Esophagus squamous epithelium (tissue), 4 donors: ENCODE measurements at regions not wholly inside any gene's neighbourhood (a gene's known extent, or its start where the extent isn't known, plus 50 kb on each side); places are given as distances from the start of the nearest gene placed in this dataset.

Experiments used
- POLR2A ChIP-seq, 4 donors: fragments of 450-650 bp; IDR thresholded peaks; one replicate each; pipeline ENCODE4 v1.6.1; 2017; ENCODE audit warnings: antibody characterized with exemption in 4 of 4, mild to moderate bottlenecking in 4 of 4, moderate library complexity in 3 of 4
- TF ChIP-seq, protein P1 (sequence below), 6 experiments: fragments of 450-650 bp in 4 of 6; fragments of 200-600 bp in 2 of 6; sonication (generic) in 2 of 6; IDR thresholded peaks; one replicate each; pipeline ENCODE4 v1.5.1; 2016 to 2019; ENCODE audit warnings: antibody characterized with exemption in 6 of 6, mild to moderate bottlenecking in 4 of 6, moderate library complexity in 4 of 6

- TF ChIP-seq, protein P1, sequence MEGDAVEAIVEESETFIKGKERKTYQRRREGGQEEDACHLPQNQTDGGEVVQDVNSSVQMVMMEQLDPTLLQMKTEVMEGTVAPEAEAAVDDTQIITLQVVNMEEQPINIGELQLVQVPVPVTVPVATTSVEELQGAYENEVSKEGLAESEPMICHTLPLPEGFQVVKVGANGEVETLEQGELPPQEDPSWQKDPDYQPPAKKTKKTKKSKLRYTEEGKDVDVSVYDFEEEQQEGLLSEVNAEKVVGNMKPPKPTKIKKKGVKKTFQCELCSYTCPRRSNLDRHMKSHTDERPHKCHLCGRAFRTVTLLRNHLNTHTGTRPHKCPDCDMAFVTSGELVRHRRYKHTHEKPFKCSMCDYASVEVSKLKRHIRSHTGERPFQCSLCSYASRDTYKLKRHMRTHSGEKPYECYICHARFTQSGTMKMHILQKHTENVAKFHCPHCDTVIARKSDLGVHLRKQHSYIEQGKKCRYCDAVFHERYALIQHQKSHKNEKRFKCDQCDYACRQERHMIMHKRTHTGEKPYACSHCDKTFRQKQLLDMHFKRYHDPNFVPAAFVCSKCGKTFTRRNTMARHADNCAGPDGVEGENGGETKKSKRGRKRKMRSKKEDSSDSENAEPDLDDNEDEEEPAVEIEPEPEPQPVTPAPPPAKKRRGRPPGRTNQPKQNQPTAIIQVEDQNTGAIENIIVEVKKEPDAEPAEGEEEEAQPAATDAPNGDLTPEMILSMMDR (IDR thresholded peaks at IDR 0.05): no peak
- TF ChIP-seq POLR2A (IDR thresholded peaks at IDR 0.05): no peak
Observed at GRCh38 chr4:31575504-31575903, 855.3 kb downstream of the PCDH7 start.
